Lung (tissue), 11 donors: ENCODE measurements at regions not wholly inside any gene's neighbourhood (a gene's known extent, or its start where the extent isn't known, plus 50 kb on each side); places are given as distances from the start of the nearest gene placed in this dataset.

Source experiments
- ATAC-seq: fragments of 200-7000 bp; cut with Tn5 transposase; one replicate; pipeline ENCODE4 v1.9.1; 2020; ENCODE audit warnings: moderate number of reproducible peaks; ENCODE audit not compliant: insufficient read depth, low FRiP score
- DNase-seq, 3 donors: peaks; one replicate each; pipeline ENCODE4 v3.0.0-alpha.2; 2013 to 2017
- H3K27ac ChIP-seq, 2 donors: one replicate each; pipeline ENCODE4 v1.5.1; 2013; ENCODE audit warnings: mild to moderate bottlenecking in 2 of 2, moderate library complexity in 2 of 2, control low read depth in 1 of 2, inconsistent platforms in 1 of 2, low read depth in 1 of 2, low read length in 1 of 2
- H3K27me3 ChIP-seq, 3 donors: one replicate each; pipeline ENCODE4 v1.5.1; 2013; ENCODE audit warnings: low read length in 2 of 3; ENCODE audit not compliant: control insufficient read depth in 3 of 3, insufficient read depth in 3 of 3
- H3K36me3 ChIP-seq, 4 donors: one replicate each; pipeline ENCODE4 v1.5.1; 2013; ENCODE audit warnings: low read length in 4 of 4, mild to moderate bottlenecking in 1 of 4, moderate library complexity in 1 of 4; ENCODE audit not compliant: control insufficient read depth in 4 of 4, insufficient read depth in 4 of 4
- H3K4me1 ChIP-seq, 5 donors: one replicate each; pipeline ENCODE4 v1.5.1; 2013; ENCODE audit warnings: low read length in 5 of 5, mild to moderate bottlenecking in 2 of 5, moderate library complexity in 1 of 5; ENCODE audit not compliant: control insufficient read depth in 5 of 5, insufficient read depth in 5 of 5
- H3K4me3 ChIP-seq: one replicate; pipeline ENCODE4 v1.5.1; 2013; ENCODE audit warnings: mild to moderate bottlenecking, control low read depth, moderate library complexity
- H3K9ac ChIP-seq, 2 donors: one replicate each; pipeline ENCODE4 v1.5.1; 2013; ENCODE audit warnings: low read length in 2 of 2, control low read depth in 1 of 2; ENCODE audit not compliant: insufficient read depth in 1 of 2
- H3K9me3 ChIP-seq, 4 donors: one replicate each; pipeline ENCODE4 v1.5.1; 2013; ENCODE audit warnings: low read length in 3 of 4, mild to moderate bottlenecking in 1 of 4, moderate library complexity in 1 of 4; ENCODE audit not compliant: control insufficient read depth in 4 of 4, insufficient read depth in 3 of 4
- CTCF ChIP-seq: IDR thresholded peaks from 2 replicates; pipeline ENCODE4 v1.5.1; 2012; ENCODE audit warnings: mild to moderate bottlenecking; ENCODE audit errors: control extremely low read depth, extremely low read depth
- WGBS, 2 donors: extraction: QIAGEN DNeasy Blood & Tissue Kit; methylation state at CpG; one replicate each; pipeline ENCODE4 v1.1.7; 2013; 5-methylcytosine and 5-hydroxymethylcytosine counted together
- donor health status: control.
- donor health status: control.
- donor health status: Bipolar disorder and iron deficiency.
- donor health status: healthy.
- donor health status: DM: yes; HTN: yes; CAD: no.

GRCh38 chr6:142621822-142622221 lies 320.0 kb downstream of the ADGRG6 start:
- no peak overlapping the region for H3K9ac ChIP-seq
- DNase-seq, result no peak
- no peak for TF ChIP-seq CTCF
- H3K4me1 ChIP-seq, result peaks cover 0 to 11% (median 0%) of the 10 kb centered on the region in 5 donors
- H3K36me3 ChIP-seq, result no peaks in the 10 kb centered on the region
- WGBS, 2 donors, result 85 to 87% methylated on average over 2 of the region's 2 CpGs
- H3K4me3 ChIP-seq, result no peak overlapping the region
- H3K9me3 ChIP-seq, result no peaks in the 10 kb centered on the region
- ATAC-seq, result no peak
- H3K27ac ChIP-seq, result no peak overlapping the region
- H3K27me3 ChIP-seq, result no peaks in the 10 kb centered on the region

GRCh38 chr6:142624978-142625715 lies 319.8 kb downstream of the HIVEP2 start:
- Histone ChIP-seq H3K4me3 (no peak overlapping the region), H3K27ac (no peak overlapping the region), H3K9me3 (no peaks in the 10 kb centered on the region), H3K27me3 (no peaks in the 10 kb centered on the region), H3K36me3 (no peaks in the 10 kb centered on the region), H3K9ac (no peak overlapping the region), H3K4me1 (peaks cover 0 to 11% (median 0%) of the 10 kb centered on the region in 5 donors)
- 93 to 95% methylated on average over 2 of the region's 2 CpGs for WGBS, 2 donors
- no peak for ATAC-seq
- no peak for DNase-seq
- no peak for TF ChIP-seq CTCF

DNA sequence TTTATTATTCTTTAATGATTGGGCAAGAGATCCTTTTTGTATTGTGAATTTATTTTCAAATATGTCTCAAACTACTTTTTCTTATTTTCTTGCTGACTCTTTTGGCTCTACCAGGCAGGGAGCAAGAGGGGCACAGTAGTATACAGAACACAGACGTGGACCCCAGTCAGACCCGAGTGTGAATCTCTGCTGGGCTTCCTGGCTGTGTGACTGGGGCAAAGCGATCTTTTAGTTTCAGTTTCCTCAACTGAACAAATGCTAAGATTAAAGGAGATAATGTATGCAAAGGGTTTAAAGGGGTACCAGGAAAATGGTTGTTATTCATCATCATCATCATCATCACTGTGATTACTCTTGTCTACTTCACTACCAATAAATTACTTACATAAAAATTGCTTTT lies 317.5 kb downstream of the HIVEP2 start:
- WGBS, 2 donors, result 86% methylated on average over 3 of the region's 3 CpGs
- TF ChIP-seq CTCF, result no peak
- Histone ChIP-seq H3K4me1 (peaks cover 0 to 11% (median 0%) of the 10 kb centered on the region in 5 donors), H3K36me3 (no peaks in the 10 kb centered on the region), H3K27ac (no peak overlapping the region), H3K27me3 (no peaks in the 10 kb centered on the region), H3K9me3 (no peaks in the 10 kb centered on the region), H3K4me3 (no peak overlapping the region), H3K9ac (no peak overlapping the region)
- DNase-seq (no peak), ATAC-seq (no peak)
